GM18520 (cell line): ENCODE measurements at regions not wholly inside any gene's neighbourhood (a gene's known extent, or its start where the extent isn't known, plus 50 kb on each side); places are given as distances from the start of the nearest gene placed in this dataset.

Experiments used
- ATAC-seq: cut with Tn5 transposase; IDR thresholded peaks from one replicate; pipeline ENCODE4 v1.9.1; 2021; ENCODE audit not compliant: unreplicated experiment

- no peak for ATAC-seq
Measured at GRCh38 chr5:4164167-4164566, 568.5 kb downstream of the IRX1 start.

- no peak for ATAC-seq
Measured at GRCh38 chr5:4180703-4181102, 585.1 kb downstream of the IRX1 start.

DNA sequence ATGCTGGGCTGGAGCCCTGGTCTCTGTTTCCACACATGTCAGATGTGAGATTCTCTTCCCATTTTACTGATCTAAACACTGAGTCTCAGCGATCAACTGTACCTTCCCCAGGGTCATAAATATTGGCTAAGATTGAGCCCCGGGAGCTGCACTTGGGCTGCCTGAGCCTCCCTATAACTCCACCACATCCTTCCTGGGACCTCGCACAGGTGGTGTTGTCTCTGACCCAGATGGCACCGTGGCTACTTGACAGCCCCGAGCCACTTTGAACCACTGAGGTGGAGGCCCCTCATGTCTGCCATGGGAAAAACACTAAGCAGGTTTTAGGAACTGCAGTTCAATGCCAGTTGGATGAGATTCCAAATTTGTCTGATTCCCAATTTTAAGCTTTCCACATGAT, 586.5 kb downstream of the IRX1 start:
- no peak for ATAC-seq

- ATAC-seq: no peak
Measured at GRCh38 chr5:4185127-4185526, 589.5 kb downstream of the IRX1 start.

DNA sequence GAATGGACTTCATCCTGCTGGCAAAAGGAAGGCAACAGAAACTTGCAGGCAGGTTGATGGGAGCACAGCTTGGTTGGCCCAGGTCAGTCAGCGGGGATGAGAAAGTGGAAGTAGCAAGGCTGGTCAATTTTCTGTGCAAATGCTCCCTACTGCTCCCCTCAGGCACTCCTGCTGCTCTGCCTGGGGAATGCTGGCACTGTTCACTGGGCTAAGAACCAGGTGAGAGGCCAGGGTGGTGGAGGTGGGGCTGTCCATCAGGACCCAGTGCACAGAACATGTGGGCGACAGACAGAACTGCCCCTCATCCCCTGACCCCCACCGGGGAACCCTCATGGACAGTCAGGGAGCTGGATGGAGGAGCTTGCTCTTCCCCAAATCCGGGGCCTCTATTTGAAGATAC, 593.1 kb downstream of the IRX1 start:
- no peak for ATAC-seq

GRCh38 chr5:4189317-4189716, 593.7 kb downstream of the IRX1 start:
- ATAC-seq: no peak

DNA sequence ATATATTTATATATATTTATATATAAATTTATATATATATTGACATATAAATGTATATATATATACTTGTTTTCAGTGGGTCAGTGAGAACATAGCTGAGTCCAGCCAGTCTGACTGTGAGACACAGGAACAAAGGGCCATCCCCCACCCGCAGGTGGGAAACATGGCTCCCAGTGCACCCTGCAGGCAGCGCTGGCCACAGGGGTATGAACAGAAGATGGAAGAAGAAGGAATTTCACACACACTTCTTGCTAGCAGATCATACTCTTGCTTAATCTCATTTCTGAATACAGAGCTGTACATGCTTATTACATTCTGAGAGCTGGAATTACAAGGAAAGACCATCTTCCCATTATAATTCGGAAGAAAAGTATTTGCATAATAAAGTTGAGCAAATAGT, 595.4 kb downstream of the IRX1 start:
- ATAC-seq: no peak

DNA sequence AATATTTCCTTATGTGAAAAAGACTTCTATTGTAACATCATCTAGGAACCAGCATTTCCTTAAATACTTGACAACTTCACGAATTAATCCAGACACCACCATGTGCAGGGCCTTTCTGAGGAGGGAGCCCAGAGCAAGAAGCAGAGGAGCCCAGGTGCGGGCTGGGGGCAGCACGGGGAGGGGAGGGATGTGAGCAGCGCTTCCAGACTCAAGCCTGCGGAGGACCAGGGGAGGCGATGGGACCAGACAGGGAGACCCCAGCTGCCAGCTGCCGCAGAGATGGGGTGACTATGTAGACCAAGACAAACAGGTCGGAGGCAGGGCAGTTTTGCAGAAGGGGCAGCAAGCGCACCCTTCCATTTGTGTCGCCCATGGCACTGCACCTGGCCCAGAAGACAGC, 596.1 kb downstream of the IRX1 start:
- ATAC-seq: no peak

DNA sequence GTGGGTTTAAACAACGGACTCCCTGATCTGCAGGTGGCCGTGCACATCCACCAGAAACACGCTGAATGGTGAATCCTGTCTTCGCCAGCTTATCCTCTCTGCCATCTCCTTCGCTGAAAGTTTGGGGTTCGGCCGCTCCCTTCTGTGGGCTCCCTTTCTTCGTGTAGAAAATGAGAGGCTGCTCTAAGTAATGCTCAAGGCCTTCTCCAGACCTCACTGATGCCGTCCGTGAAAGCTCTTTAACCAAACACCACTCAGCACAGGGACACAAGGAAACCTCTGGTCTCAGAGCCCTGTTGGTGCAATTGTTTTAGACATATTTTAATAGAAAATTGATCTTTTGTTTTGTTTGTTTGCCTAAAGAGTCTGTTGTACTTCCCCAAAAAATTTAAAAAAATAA, 596.5 kb downstream of the IRX1 start:
- no peak for ATAC-seq

DNA sequence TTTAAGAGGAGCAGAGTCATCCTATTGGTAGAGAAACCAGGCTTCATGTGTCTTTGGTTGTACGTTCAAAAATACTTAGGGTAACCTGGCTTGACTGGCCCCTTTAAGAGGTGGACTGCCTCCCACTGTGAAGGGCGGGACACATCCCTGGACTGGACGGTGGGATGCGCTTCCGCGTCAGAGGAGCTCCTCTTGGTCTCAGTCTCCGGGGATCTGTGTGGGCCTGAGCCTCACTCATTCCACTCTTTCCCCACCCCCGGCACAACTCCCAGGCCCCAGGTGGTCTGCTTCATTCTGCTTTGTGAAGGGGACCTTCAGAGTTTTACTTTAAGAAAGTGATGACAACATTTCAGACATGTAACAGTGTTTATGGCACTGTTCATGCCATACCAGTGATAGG, 601.1 kb downstream of the IRX1 start:
- no peak for ATAC-seq

- ATAC-seq: no peak
Measured at GRCh38 chr5:4197151-4197550, 601.5 kb downstream of the IRX1 start.

- no peak for ATAC-seq
Measured at GRCh38 chr5:4198461-4198860, 602.8 kb downstream of the IRX1 start.

GRCh38 chr5:4199049-4199841, 603.6 kb downstream of the IRX1 start:
- ATAC-seq: no peak

DNA sequence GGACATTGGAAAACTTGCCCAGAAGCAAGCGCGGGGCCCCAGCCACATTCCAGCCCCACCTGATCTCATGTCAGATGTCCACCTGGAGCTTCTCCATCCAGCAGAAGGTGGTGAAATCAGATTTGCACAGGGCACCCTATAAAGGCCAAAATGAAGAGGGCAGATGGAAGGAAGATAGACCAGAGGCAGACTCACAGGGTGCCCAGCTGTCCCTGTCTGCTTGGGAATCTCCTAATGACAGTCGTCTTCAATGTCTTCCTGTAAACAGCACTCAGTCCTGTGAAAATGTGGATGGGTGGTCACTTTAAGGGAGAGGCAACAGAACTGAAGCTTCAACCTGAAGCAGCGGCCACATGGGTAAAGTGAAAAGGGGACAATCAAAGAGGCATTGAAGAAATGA, 607.5 kb downstream of the IRX1 start:
- no peak for ATAC-seq

GRCh38 chr5:4204276-4205141, 608.9 kb downstream of the IRX1 start:
- no peak for ATAC-seq

DNA sequence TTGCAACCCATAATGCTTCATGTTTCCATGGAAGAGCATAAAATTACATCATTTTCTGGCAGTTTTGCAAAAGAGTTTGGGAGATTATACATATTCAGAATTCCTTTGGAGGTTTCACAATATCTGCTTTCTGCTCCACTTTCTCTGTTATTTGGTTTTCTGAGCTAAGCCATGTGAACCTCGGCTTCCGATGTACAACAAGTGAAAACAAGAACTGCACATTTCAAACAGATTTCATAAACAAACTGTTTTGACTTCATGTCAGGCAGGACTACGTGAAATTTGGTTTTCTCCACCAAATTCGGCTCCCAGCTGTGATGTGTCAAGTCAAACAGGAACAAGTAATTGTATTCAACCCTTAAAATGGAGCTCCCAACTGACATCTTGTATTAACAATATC, 609.8 kb downstream of the IRX1 start:
- no peak for ATAC-seq

DNA sequence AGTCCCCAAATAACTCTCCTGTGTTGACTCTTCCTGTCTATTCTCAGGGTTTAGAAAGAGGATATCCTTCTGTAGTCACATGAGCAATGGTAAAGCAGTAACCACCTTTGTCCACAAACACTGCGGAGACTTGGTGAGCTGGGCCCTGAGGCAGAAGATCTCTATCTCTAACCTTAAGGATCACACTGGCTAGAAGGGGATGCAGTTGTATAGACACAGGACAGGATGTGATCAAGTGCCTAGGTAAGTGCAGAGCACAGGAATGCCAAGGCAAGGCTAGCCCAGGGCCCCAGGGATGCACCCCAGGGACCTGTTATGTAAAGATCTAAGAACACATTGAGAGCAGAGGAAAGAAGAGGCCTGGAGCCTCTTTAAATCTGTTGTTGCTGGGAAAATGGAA, 610.5 kb downstream of the IRX1 start:
- no peak for ATAC-seq

DNA sequence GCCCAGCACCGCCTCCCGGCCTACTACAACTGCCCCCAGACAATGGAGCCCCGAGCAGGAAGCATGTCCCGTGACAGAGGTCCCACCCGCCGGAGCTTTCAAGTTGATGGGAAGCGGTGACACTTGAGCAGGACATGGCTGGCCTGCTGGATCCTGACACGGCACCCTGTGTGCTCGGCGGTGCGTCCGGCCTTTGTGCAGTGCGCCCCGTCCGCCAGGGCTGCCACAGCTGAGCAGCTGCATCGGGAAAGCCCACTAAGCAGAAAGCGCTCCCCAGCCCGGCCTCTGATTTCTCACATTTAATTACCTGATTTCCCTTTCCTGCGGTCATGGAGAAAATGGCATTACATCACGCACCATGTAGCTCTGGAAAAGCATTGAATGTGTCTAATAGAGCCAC, 611.9 kb downstream of the IRX1 start:
- no peak for ATAC-seq

- ATAC-seq: no peak
Measured at GRCh38 chr5:4208537-4208936, 612.9 kb downstream of the IRX1 start.

DNA sequence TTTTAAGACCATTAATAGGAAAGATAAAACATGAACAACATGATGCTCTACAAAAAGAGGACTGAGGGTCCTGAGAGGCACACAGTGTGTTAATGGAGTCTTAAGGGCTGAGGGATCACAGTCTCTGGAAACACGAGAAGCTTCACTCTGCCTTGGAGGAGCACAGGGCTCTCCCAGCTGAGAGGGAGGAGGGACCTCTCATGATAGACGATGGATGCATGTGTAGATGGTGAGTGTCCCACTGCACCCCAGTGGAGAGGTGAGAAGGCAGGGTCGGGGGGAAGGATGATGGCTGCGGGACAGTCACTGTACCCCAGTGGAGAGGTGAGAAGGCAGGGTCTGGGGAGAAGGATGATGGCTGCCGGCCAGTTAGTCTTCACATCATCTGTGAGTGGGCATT, 613.4 kb downstream of the IRX1 start:
- no peak for ATAC-seq

DNA sequence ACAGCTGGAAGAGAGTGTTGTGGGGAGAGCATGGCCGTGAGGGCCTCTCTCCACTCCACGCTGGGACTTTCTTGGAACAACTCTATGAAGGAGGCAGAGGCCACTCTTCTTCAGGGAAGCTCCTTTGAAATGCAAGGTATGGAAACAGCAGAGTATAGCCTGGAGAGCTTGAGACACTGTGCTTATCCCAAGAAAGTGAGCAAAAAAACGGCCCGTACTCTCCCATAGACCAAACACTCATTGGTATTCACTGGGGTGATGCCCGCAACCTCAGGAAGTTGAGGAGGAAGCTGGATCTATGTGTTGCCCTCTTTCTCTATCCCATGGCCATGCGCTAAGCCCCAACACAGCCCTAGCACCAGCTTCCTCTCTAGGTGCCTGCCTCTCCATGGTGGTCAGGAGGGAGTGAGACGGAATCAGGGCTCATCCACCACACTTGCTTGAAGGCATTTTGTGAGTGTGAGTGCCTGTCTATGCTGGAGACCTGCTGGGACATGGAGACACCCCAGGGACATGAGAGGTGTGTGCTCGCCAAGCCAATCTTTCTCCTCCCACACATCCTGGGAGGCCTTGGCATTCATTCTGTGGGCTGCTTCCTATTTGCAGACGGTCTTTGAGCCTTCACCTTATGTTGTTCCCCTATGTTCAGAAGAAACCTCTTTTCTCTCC, 616.6 kb downstream of the IRX1 start:
- no peak for ATAC-seq
